Keratinocyte (primary cell): ENCODE measurements at regions not wholly inside any gene's neighbourhood (a gene's known extent, or its start where the extent isn't known, plus 50 kb on each side); places are given as distances from the start of the nearest gene placed in this dataset.

Source experiments
- DNase-seq: peaks from one replicate; pipeline ENCODE4 v3.0.0-alpha.2; 2011; ENCODE audit warnings: low read depth, missing footprints, low spot score
- FAIRE-seq: peaks from 2 replicates; lab custom pipeline; 2011; peaks lifted over from hg19 to GRCh38; lab: Jason Lieb, UNC
- H2AFZ ChIP-seq: 2 replicates; pipeline ENCODE4 v1.6.0; 2012; ENCODE audit warnings: low read length, control low read depth, inconsistent platforms; ENCODE audit not compliant: control insufficient read depth
- H3K27ac ChIP-seq: 2 replicates; pipeline ENCODE4 v1.5.1; 2011; ENCODE audit warnings: low read length; ENCODE audit not compliant: control insufficient read depth, insufficient read depth
- H3K27me3 ChIP-seq: 3 replicates; pipeline ENCODE4 v1.6.0; 2011; ENCODE audit warnings: low read length; ENCODE audit not compliant: control insufficient read depth, insufficient read depth; ENCODE audit errors: extremely low read depth
- H3K36me3 ChIP-seq, 2 experiments: 2 replicates in 1 of 2; 3 replicates in 1 of 2; pipeline ENCODE4 v1.5.1; 2011; ENCODE audit warnings: low read length in 2 of 2, mild to moderate bottlenecking in 1 of 2; ENCODE audit not compliant: control insufficient read depth in 2 of 2, insufficient read depth in 2 of 2; ENCODE audit errors: extremely low read depth in 1 of 2
- H3K4me1 ChIP-seq: 3 replicates; pipeline ENCODE4 v1.5.1; 2011; ENCODE audit warnings: low read length; ENCODE audit not compliant: control insufficient read depth, insufficient read depth; ENCODE audit errors: extremely low read depth
- H3K4me2 ChIP-seq: 3 replicates; pipeline ENCODE4 v1.6.0; 2011; ENCODE audit warnings: low read depth, low read length; ENCODE audit not compliant: control insufficient read depth, insufficient read depth; ENCODE audit errors: extremely low read depth
- H3K4me3 ChIP-seq, 3 experiments: fragments of 200-600 bp in 1 of 3; sonication (generic) in 1 of 3; 2 replicates in 2 of 3; 3 replicates in 1 of 3; pipeline ENCODE4 v1.5.1; 2011 to 2016; ENCODE audit warnings: low read length in 3 of 3, mild to moderate bottlenecking in 3 of 3, control low read depth in 2 of 3, inconsistent platforms in 1 of 3, low read depth in 1 of 3, mixed read lengths in 1 of 3, mixed run types in 1 of 3, moderate library complexity in 1 of 3; ENCODE audit not compliant: control insufficient read depth in 2 of 3, insufficient read depth in 2 of 3; ENCODE audit errors: extremely low read depth in 1 of 3
- H3K79me2 ChIP-seq: 2 replicates; pipeline ENCODE4 v1.6.0; 2012; ENCODE audit warnings: low read length; ENCODE audit not compliant: control insufficient read depth, insufficient read depth
- H3K9ac ChIP-seq: 3 replicates; pipeline ENCODE4 v1.6.0; 2011; ENCODE audit warnings: low read length; ENCODE audit not compliant: control insufficient read depth, insufficient read depth; ENCODE audit errors: extremely low read depth
- H3K9me1 ChIP-seq: 3 replicates; pipeline ENCODE4 v1.6.0; 2011; ENCODE audit warnings: low read length; ENCODE audit not compliant: control insufficient read depth, insufficient read depth; ENCODE audit errors: extremely low read depth
- H3K9me3 ChIP-seq: 2 replicates; pipeline ENCODE4 v1.5.1; 2012; ENCODE audit warnings: low read depth, low read length; ENCODE audit not compliant: control insufficient read depth
- H4K20me1 ChIP-seq: 3 replicates; pipeline ENCODE4 v1.6.0; 2011; ENCODE audit warnings: low read length; ENCODE audit not compliant: control insufficient read depth, insufficient read depth; ENCODE audit errors: extremely low read depth
- EZH2 ChIP-seq: IDR thresholded peaks from one replicate; pipeline ENCODE4 v1.6.1; 2012; ENCODE audit warnings: inconsistent platforms, mild to moderate bottlenecking, low read length, moderate library complexity
- dilution Hi-C: fragments of 300-500 bp; cut with MboI; formaldehyde crosslinking; loops from one replicate; pipeline ENCODE4 v1.7.0; 2020; ENCODE audit warnings: low sequenced_read_pairs; ENCODE audit not compliant: extremely low pct_ligation_motif_present
- TF ChIP-seq, protein P1 (sequence below), 3 experiments: IDR thresholded peaks in 1 of 3; conservative IDR thresholded peaks in 1 of 3; optimal IDR thresholded peaks in 1 of 3; 2 replicates in 2 of 3; 3 replicates in 1 of 3; pipeline versions ENCODE3 to v1.5.1; 2011; ENCODE audit warnings: low read length in 3 of 3, mild to moderate bottlenecking in 3 of 3, moderate library complexity in 2 of 3, control low read depth in 1 of 3, inconsistent platforms in 1 of 3; ENCODE audit not compliant: insufficient read depth in 2 of 3; ENCODE audit errors: extremely low read depth in 1 of 3

DNA sequence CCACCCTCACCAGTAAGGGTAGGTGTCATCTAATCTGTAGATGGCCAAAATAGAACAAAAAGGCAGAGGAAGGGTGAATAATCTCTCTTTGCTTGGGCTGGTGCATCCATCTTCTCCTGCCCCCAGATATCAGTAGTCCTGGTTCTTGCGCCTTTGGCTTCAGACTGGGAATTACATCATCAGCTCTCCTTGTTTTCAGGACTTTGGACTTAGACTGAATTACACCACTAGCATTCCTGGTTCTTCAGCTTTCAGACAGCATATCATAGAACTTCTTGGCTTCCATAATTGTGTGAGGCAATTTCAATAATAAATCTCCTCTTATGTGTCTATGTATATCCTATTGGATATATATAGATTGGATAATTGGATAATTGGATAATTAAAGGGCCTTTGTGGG is 403.0 kb upstream of the USP24 start:
- H3K36me3 ChIP-seq, result no peaks in the 10 kb centered on the region
- no peaks in the 10 kb centered on the region for H4K20me1 ChIP-seq
- H3K27ac ChIP-seq, result no peak overlapping the region
- no peak overlapping the region for H2AFZ ChIP-seq
- dilution Hi-C loops, result no loop called here
- H3K4me3 ChIP-seq, result no peak overlapping the region
- H3K4me2 ChIP-seq, result no peak overlapping the region
- no peak for DNase-seq
- no peaks in the 10 kb centered on the region for H3K79me2 ChIP-seq
- TF ChIP-seq, protein P1, sequence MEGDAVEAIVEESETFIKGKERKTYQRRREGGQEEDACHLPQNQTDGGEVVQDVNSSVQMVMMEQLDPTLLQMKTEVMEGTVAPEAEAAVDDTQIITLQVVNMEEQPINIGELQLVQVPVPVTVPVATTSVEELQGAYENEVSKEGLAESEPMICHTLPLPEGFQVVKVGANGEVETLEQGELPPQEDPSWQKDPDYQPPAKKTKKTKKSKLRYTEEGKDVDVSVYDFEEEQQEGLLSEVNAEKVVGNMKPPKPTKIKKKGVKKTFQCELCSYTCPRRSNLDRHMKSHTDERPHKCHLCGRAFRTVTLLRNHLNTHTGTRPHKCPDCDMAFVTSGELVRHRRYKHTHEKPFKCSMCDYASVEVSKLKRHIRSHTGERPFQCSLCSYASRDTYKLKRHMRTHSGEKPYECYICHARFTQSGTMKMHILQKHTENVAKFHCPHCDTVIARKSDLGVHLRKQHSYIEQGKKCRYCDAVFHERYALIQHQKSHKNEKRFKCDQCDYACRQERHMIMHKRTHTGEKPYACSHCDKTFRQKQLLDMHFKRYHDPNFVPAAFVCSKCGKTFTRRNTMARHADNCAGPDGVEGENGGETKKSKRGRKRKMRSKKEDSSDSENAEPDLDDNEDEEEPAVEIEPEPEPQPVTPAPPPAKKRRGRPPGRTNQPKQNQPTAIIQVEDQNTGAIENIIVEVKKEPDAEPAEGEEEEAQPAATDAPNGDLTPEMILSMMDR (optimal IDR thresholded peaks at IDR 0.05 in 1 of 3, IDR thresholded peaks at IDR 0.05 in 1 of 3, conservative IDR thresholded peaks at IDR 0.05 in 1 of 3; ENCODE audit: extremely low read depth in 1 of 3, insufficient read depth in 2 of 3, low read length in 3 of 3), result no peak
- TF ChIP-seq EZH2, result no peak
- H3K9ac ChIP-seq, result no peak overlapping the region
- no peaks in the 10 kb centered on the region for H3K9me3 ChIP-seq
- FAIRE-seq, result no peak
- H3K9me1 ChIP-seq, result no peaks in the 10 kb centered on the region
- H3K27me3 ChIP-seq, result no peaks in the 10 kb centered on the region
- no peaks in the 10 kb centered on the region for H3K4me1 ChIP-seq

DNA sequence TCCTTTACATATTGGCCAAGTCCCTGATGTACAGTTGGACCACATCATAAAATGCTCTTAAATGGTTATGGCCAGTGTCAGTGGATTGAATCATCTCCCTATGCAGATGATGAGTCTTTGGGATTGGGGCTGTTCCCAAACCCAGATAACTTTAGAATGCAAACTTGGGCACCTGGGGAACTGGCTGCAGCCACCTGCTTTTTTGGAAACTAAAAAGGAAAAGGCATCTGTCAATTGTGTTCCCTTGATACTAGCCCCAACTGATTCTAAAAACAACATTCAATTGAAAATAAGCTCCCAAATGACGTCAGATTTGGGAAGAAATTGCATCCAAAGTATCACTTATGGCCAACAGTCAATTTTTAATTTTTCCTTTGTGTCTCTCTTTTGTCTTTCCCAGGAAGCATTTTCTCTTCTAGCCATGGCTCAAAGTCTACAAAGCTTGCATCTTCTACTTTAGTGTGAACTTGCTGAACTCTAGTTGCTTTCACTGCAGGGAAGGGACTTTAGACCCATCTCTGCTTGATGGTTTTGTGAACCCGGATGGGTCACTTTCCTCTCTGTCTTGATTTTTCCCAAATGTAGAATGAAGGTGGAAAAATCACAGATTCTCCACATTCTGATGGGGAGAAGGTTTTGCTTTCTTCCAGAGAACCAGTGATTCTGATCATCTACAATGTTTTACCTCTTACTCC is 402.3 kb upstream of the USP24 start:
- Histone ChIP-seq H3K27me3 (no peaks in the 10 kb centered on the region), H3K9me1 (no peaks in the 10 kb centered on the region), H3K4me3 (no peak overlapping the region), H3K9me3 (no peaks in the 10 kb centered on the region), H3K36me3 (no peaks in the 10 kb centered on the region), H2AFZ (no peak overlapping the region), H3K79me2 (no peaks in the 10 kb centered on the region), H4K20me1 (no peaks in the 10 kb centered on the region), H3K9ac (no peak overlapping the region), H3K27ac (no peak overlapping the region), H3K4me1 (no peaks in the 10 kb centered on the region), H3K4me2 (no peak overlapping the region)
- FAIRE-seq (no peak), DNase-seq (no peak)
- TF ChIP-seq EZH2, result no peak
- TF ChIP-seq, protein P1 (optimal IDR thresholded peaks at IDR 0.05 in 1 of 3, IDR thresholded peaks at IDR 0.05 in 1 of 3, conservative IDR thresholded peaks at IDR 0.05 in 1 of 3; ENCODE audit: extremely low read depth in 1 of 3, insufficient read depth in 2 of 3, low read length in 3 of 3), result no peak
- dilution Hi-C loops, result no loop called here
